Mesodermal cell (in vitro differentiated cells): ENCODE measurements at regions not wholly inside any gene's neighbourhood (a gene's known extent, or its start where the extent isn't known, plus 50 kb on each side); places are given as distances from the start of the nearest gene placed in this dataset.

Experiments used
- H3K27ac ChIP-seq: 2 replicates; pipeline ENCODE4 v1.7.0; 2013; ENCODE audit warnings: mild to moderate bottlenecking, low read depth, low read length, moderate library complexity; ENCODE audit not compliant: severe bottlenecking
- H3K36me3 ChIP-seq: 2 replicates; pipeline ENCODE4 v1.7.1; 2013; ENCODE audit warnings: mild to moderate bottlenecking, low read length, moderate library complexity; ENCODE audit not compliant: control insufficient read depth, insufficient read depth
- H3K4me1 ChIP-seq: one replicate; pipeline ENCODE4 v1.7.1; 2013; ENCODE audit warnings: mild to moderate bottlenecking, low read length; ENCODE audit not compliant: insufficient read depth, control insufficient read depth, poor library complexity, severe bottlenecking
- H3K4me3 ChIP-seq: 2 replicates; pipeline ENCODE4 v1.7.0; 2013; ENCODE audit warnings: low read length, control low read depth, mild to moderate bottlenecking; ENCODE audit not compliant: insufficient read depth, poor library complexity, severe bottlenecking; ENCODE audit errors: extremely low read depth
- H3K9me3 ChIP-seq: 2 replicates; pipeline ENCODE4 v1.7.1; 2013; ENCODE audit warnings: mild to moderate bottlenecking, low read length, moderate library complexity; ENCODE audit not compliant: control insufficient read depth
- WGBS, 2 experiments: methylation state at CpG; one replicate each; pipeline ENCODE4 v1.1.5; 2013; ENCODE audit warnings: missing lambda C conversion rate in 2 of 2; ENCODE audit not compliant: insufficient coverage in 2 of 2; 5-methylcytosine and 5-hydroxymethylcytosine counted together

GRCh38 chr9:126033956-126034355 lies 286.8 kb downstream of the PBX3 start:
- Histone ChIP-seq H3K4me1 (no peaks in the 10 kb centered on the region), H3K9me3 (no peaks in the 10 kb centered on the region), H3K4me3 (no peak overlapping the region), H3K27ac (no peak overlapping the region), H3K36me3 (no peaks in the 10 kb centered on the region)
- WGBS, 2 experiments: 88 to 92% methylated on average over 3 to 4 of the region's 4 CpGs

- H3K36me3 ChIP-seq: no peaks in the 10 kb centered on the region
- 84 to 92% methylated on average over 18 to 19 of the region's 19 CpGs for WGBS, 2 experiments
- H3K4me3 ChIP-seq: no peak overlapping the region
- H3K27ac ChIP-seq: no peak overlapping the region
- H3K4me1 ChIP-seq: no peaks in the 10 kb centered on the region
- no peaks in the 10 kb centered on the region for H3K9me3 ChIP-seq
These were observed 289.7 kb downstream of the PBX3 start for GRCh38 chr9:126036881-126037291.

- Histone ChIP-seq H3K36me3 (no peaks in the 10 kb centered on the region), H3K27ac (no peak overlapping the region), H3K4me1 (no peaks in the 10 kb centered on the region), H3K4me3 (no peak overlapping the region), H3K9me3 (no peaks in the 10 kb centered on the region)
- WGBS, 2 experiments: 88 to 95% methylated on average over 6 of the region's 6 CpGs
These were observed 287.8 kb upstream of the MVB12B start for GRCh38 chr9:126038790-126039189.

- Histone ChIP-seq H3K4me1 (no peaks in the 10 kb centered on the region), H3K4me3 (no peak overlapping the region), H3K9me3 (peaks cover 8% of the 10 kb centered on the region), H3K27ac (no peak overlapping the region), H3K36me3 (no peaks in the 10 kb centered on the region)
- 89 to 93% methylated on average over 2 to 3 of the region's 4 CpGs for WGBS, 2 experiments
These were observed 282.9 kb upstream of the MVB12B start for GRCh38 chr9:126043681-126044080.

- Histone ChIP-seq H3K4me1 (no peaks in the 10 kb centered on the region), H3K4me3 (no peak overlapping the region), H3K36me3 (no peaks in the 10 kb centered on the region), H3K27ac (no peak overlapping the region), H3K9me3 (peaks cover 8% of the 10 kb centered on the region)
- 68 to 82% methylated on average over 6 to 7 of the region's 8 CpGs for WGBS, 2 experiments
These were observed 277.5 kb upstream of the MVB12B start for GRCh38 chr9:126049088-126049487.

GRCh38 chr9:126049896-126050604 lies 276.6 kb upstream of the MVB12B start:
- no peak overlapping the region for H3K27ac ChIP-seq
- no peaks in the 10 kb centered on the region for H3K4me1 ChIP-seq
- peaks cover 8% of the 10 kb centered on the region for H3K9me3 ChIP-seq
- H3K36me3 ChIP-seq: no peaks in the 10 kb centered on the region
- 87% methylated on average over 20 to 23 of the region's 26 CpGs for WGBS, 2 experiments
- H3K4me3 ChIP-seq: no peak overlapping the region

GRCh38 chr9:126050605-126050990 lies 276.0 kb upstream of the MVB12B start:
- Histone ChIP-seq H3K4me1 (no peaks in the 10 kb centered on the region), H3K36me3 (no peaks in the 10 kb centered on the region), H3K4me3 (no peak overlapping the region), H3K9me3 (peaks cover 6% of the 10 kb centered on the region), H3K27ac (no peak overlapping the region)
- WGBS, 2 experiments: 80 to 94% methylated on average over 5 of the region's 9 CpGs

GRCh38 chr9:126051446-126052130 lies 275.0 kb upstream of the MVB12B start:
- Histone ChIP-seq H3K36me3 (no peaks in the 10 kb centered on the region), H3K4me3 (no peak overlapping the region), H3K9me3 (no peaks in the 10 kb centered on the region), H3K4me1 (no peaks in the 10 kb centered on the region), H3K27ac (no peak overlapping the region)
- WGBS, 2 experiments: 86 to 94% methylated on average over 10 of the region's 15 CpGs

- Histone ChIP-seq H3K4me3 (no peak overlapping the region), H3K36me3 (no peaks in the 10 kb centered on the region), H3K4me1 (no peaks in the 10 kb centered on the region), H3K27ac (no peak overlapping the region), H3K9me3 (no peaks in the 10 kb centered on the region)
- WGBS, 2 experiments: 78 to 87% methylated on average over 6 of the region's 6 CpGs
These were observed 273.8 kb upstream of the MVB12B start for GRCh38 chr9:126052791-126053190.

GRCh38 chr9:126053913-126054312 lies 272.7 kb upstream of the MVB12B start:
- no peak overlapping the region for H3K27ac ChIP-seq
- H3K4me1 ChIP-seq: no peaks in the 10 kb centered on the region
- 85 to 89% methylated on average over 6 of the region's 6 CpGs for WGBS, 2 experiments
- H3K9me3 ChIP-seq: no peaks in the 10 kb centered on the region
- no peaks in the 10 kb centered on the region for H3K36me3 ChIP-seq
- H3K4me3 ChIP-seq: no peak overlapping the region

GRCh38 chr9:126055381-126055985 lies 271.1 kb upstream of the MVB12B start:
- Histone ChIP-seq H3K4me1 (no peaks in the 10 kb centered on the region), H3K4me3 (no peak overlapping the region), H3K36me3 (no peaks in the 10 kb centered on the region), H3K27ac (no peak overlapping the region), H3K9me3 (no peaks in the 10 kb centered on the region)
- WGBS, 2 experiments: 92 to 96% methylated on average over 8 to 14 of the region's 16 CpGs
